Activated effector memory CD4-positive, alpha-beta T cell treated with anti-CD3 and anti-CD28 coated beads, Interleukin-2, amount 50 U/mL, for 16 hours (primary cell): ENCODE measurements at regions not wholly inside any gene's neighbourhood (a gene's known extent, or its start where the extent isn't known, plus 50 kb on each side); places are given as distances from the start of the nearest gene placed in this dataset.
"Not testable (repeated sequence)": the region's sequence is repeated elsewhere in the genome, so short reads cannot be mapped to it uniquely, and the experiment has no call there.

Experiments
- DNase-seq: peaks from one replicate; pipeline ENCODE4 v3.0.0-alpha.2; 2020

DNA sequence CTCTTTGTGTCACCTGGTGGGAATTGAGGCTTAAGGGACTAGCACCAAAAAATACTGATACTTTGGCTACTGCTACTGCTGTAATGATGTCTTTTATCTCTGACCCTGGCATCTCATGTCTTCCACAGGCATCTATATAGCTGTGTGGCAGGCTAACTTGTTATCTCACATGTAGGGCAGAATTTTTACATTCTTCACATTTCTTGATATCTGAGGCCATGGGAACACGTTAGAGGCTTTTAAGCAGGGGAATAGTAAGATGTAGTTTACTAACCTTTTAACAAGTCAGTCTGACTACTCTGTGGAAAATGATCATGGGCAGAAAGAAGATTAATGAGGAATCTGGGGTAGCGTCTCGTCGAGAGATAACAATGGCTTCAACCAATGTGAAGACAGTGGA is 498.4 kb downstream of the PCNX1 start:
- no peak for DNase-seq

DNA sequence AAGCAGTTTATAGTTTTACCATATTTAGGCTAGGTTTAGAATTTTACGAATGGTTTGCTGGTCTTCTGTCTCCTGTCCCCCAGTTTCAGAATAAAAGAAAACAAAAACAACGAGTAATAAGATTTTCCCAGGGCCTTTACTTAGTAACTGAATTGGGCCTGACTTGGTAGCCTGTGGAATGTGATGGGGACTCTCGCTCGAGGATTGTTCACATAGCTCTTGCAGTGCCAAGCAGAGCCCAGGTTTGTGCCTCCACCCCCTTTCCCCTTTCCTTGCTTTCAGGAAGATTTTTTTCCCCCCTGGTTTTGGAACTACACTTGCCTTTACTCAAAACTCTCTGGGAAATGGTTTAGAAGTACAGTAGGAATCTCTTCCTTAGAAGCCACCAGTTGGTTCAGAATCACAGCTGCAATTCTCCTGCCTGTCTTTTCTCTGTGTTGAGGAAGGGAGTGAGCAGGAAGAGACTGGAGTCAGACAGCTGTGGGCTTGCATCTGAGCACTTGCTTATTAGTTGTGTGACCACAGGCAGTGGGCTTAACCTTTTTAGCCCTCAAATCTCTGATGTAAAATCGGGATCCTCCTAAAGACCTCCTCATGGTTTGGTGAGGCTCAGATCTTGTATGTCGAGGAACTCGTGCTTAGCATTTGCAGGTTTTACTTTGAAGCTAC is 501.2 kb downstream of the PCNX1 start:
- DNase-seq: no peak

GRCh38 chr14:71410578-71411284 is 503.5 kb downstream of the PCNX1 start:
- no peak for DNase-seq

- DNase-seq: no peak
These were observed 504.0 kb downstream of the PCNX1 start for GRCh38 chr14:71411285-71411595.

- no peak for DNase-seq
These were observed 504.5 kb downstream of the PCNX1 start for GRCh38 chr14:71411738-71412137.

GRCh38 chr14:71414631-71415403 is 507.6 kb downstream of the PCNX1 start:
- DNase-seq: no peak

DNA sequence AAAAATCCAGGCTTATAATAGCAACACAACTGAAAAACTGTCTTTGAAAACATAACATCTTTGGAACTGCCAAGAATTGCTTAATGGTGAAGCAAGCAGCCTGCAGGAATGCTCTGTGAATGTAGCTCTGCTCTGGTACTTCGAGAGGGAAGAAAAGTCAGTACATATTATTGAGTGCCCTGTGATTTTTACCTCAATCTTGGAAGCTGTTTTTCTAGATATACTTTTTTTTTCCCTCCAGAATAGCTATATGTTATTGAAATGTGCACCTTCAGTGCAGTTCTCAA is 508.1 kb downstream of the PCNX1 start:
- DNase-seq: no peak

GRCh38 chr14:71416392-71416791 is 509.1 kb downstream of the PCNX1 start:
- no peak for DNase-seq

DNA sequence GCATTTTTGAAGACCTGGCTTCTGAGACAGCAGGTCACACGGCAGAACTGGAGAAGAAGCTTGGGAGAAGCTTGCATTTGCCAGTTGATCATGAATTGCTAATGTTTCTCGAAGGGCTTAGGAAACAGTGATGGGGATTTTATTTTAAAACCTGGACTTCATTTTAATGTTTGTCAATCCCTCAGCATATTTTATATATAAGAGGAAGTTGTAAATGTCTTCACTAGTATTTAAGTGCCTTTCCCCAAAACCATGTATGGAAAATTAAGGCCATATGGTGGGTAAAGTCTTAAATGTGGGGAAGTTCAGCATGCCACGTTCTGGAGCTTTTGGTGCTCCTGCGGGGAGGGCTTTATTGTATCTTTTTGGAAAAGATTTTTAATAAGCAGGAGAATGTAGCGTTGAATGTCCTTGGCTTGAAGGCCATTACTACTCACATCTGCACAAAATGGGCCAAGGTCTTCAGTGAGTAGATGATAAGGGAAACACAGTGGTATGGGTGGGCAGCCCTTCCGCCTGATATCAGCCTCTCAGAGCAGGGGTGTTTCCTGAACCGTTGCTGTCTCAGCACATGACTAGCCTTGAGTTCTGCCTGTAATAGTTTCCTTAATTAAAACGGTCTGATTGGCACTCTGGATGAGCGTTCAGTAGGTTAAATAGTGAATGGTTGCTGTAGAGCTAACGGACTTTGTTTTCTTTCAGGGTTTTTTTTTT is 511.4 kb downstream of the PCNX1 start:
- no peak for DNase-seq

DNA sequence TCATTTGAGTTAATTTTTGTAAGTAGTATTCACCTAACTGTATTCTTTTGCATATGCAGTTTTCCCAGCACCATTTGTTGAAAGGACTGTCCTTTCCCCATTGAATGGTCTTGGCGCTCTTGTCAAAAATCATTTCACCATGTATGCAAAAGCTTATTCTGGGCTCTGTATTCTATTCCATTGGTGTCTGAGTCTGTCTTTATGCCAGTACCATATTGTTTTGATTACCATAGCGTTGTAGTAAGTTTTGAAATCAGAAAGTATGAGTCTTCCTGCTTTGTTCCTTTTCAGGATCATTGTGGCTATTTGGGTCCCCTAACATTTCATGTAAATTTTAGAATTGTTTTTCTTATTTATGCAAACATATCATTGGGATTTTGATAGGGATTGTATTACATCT is 508.7 kb upstream of the RGS6 start:
- no peak for DNase-seq

- DNase-seq: no peak
These were observed 507.3 kb upstream of the RGS6 start for GRCh38 chr14:71424941-71425340.

GRCh38 chr14:71426001-71426400 is 506.2 kb upstream of the RGS6 start:
- DNase-seq: no peak

GRCh38 chr14:71429902-71430301 is 502.3 kb upstream of the RGS6 start:
- no peak for DNase-seq

DNA sequence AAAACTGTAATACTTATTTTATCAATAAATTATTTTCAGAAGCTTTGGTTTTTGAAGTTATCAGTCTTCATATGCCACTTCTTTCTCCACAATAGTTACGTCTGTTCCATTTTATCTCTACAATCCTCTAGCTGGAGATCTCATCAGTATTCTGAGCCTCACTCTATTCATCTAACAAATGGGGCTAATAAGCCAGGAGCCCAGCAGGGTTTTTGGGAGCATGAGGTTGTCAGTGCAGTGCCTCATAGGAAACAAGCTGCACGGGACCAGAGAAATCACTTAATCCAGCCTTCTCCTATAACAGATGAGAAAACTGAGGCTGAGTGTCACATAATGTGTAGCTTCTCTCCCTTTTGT is 501.9 kb upstream of the RGS6 start:
- DNase-seq: no peak

DNA sequence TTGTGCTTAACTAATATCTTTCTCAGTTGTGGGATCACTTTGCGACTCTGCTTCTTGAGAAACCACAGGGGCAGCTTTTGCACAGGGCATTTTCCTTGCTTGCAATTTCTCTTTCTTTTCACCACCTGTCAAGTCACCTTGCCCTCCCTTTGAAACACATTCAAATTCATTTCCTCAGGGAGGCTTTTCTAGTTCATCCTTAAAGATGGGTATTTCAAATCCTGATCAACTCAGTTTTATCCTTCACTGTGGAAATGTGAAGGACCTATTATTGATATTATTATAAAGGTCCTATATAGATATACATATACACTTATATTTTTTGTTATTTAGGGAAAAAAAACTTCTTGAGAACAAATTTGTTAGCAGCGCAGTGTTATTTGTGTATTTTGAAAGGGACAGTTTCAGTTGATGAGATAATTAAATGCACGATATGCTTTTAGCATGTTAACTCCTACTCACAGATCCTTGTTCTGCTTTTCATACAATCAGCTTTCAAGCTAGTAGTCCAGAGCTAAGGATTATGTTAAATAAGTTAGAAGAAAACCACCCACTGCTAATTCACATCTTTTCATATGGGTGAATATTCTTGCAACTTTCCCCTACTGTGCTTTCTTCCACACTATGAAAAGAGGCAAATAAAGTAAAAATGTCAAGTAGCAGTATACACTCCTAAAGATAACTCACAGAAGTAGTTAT is 501.4 kb upstream of the RGS6 start:
- no peak for DNase-seq

DNA sequence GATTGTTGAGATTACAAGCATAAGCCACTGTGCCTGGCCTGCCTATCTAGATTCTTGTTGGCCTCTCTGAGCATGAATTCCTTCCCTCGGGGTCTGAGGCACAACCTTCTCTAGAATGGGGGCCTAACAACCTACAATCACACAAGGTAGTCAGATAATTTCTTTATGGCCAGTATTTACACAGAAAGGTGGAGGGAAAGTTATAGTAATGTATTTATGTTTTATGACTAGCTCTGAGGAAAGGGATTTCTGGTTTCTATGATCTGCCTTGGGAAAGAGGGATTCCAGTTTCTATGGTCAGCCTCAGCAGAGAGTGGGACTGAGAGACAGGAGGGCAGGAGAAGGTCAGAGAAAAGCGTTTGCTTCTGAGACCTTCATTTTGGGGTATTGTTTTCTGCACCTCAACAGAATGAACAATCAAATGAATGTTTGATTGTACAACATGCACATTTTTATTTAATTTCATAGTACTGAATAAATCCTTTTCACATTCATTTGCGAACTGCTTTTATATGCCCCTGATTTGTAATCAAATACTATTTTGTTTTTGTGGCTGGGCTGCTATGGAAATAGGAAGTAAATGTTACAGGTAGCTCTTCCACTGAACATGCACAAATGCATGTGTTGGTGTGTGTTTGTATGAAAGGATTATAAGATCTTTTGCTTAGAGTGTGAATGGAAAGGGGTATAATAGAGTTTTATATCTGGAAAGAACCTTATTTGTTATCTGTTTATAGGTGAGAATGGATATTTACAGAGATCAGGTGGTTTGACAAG is 499.7 kb upstream of the RGS6 start:
- no peak for DNase-seq

DNA sequence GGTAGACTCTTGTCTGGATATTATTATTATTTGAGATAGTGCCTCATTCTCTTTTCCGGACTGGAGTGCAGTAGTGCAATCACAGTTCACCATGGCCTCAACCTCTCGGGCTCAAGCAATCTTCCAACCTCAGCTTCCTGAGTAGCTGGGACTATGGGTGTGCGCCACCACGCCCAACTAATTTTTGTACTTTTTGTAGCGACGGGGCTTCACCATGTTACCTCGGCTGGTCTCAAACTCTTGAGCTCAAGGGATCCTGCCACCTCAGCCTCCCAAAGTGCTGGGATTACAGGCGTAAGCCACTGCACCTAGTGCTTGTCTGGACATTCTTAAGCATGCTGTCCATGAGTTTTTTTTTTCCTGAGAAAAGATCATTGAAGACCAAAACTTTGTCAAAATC is 498.9 kb upstream of the RGS6 start:
- no peak for DNase-seq

GRCh38 chr14:71435641-71436040 is 496.6 kb upstream of the RGS6 start:
- not testable (repeated sequence) for DNase-seq

- DNase-seq: no peak
These were observed 494.4 kb upstream of the RGS6 start for GRCh38 chr14:71437870-71438269.

- no peak for DNase-seq
These were observed 493.5 kb upstream of the RGS6 start for GRCh38 chr14:71438684-71439083.

GRCh38 chr14:71441126-71441525 is 491.1 kb upstream of the RGS6 start:
- no peak for DNase-seq

DNA sequence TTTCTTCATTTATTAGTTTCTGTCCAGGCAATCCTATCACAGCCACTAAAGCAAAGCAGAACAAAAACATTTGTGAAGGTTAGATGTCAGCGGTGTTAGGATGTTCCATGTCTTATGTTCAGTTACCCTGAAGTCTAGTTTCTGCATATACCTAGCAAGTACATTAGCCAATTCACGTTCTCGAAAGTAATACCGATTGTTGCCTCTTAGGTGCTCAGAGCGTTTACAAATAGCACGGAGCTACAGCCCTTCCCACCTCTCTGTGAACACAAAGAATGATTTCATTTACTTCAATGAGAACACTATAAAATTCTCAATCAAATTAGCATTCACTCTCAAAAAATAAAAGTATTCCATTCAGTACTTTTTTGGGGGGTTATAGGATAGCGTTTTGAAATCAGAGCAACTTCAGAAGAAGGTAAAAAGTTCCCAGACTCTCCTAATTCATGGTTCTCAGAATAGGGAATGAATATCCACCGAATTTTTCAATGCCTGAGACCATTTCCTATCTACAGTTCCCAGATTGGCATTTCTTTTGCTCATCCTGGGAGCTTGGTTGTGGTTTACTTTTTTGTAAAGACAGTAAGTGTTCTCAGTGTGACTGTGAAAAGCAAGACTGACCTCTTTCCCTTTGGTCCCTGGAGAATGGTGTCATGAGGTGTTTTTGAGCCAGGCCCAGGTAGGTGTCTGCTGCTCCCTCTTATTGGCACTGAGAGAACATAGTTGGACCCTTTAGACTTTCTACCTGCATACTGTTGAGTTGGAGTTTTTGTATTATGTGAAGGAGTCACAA is 488.0 kb upstream of the RGS6 start:
- no peak for DNase-seq
